ENCODE measurements at regions not wholly inside any gene's neighbourhood (a gene's known extent, or its start where the extent isn't known, plus 50 kb on each side); places are given as distances from the start of the nearest gene placed in this dataset.

- intact Hi-C loops (cut with micrococcal nuclease) (no loop called here), in situ Hi-C loops (cut with MboI) (no loop called here)
- Histone ChIP-seq H3K4me2 (ENCODE audit: insufficient read depth, low read length) (no peak overlapping the region), H2AFZ (ENCODE audit: low read depth, low read length) (no peak overlapping the region), H3K9me3 (replicated peaks; ENCODE audit: control insufficient read depth, insufficient read depth, low read depth, low read length) (no peaks in the 10 kb centered on the region), H3K4me1 (replicated peaks in 1 of 2; ENCODE audit: control insufficient read depth in 2 of 2, insufficient read depth in 2 of 2, low read length in 2 of 2) (peaks cover 0 to 3% of the 10 kb centered on the region in 2 experiments; a peak in 1 of 5 replicates), H3K4me3 (no peak overlapping the region), H4K20me1 (replicated peaks; ENCODE audit: control insufficient read depth, insufficient read depth, low read length) (no peaks in the 10 kb centered on the region), H3K27me3 (ENCODE audit: control insufficient read depth in 2 of 2, insufficient read depth in 2 of 2, low read length in 2 of 2) (peaks cover 3 to 8% of the 10 kb centered on the region in 2 experiments; a peak in 3 of 5 replicates), H3K79me2 (ENCODE audit: control insufficient read depth, insufficient read depth, low read length) (no peaks in the 10 kb centered on the region), H3K27ac (ENCODE audit: extremely low read depth, low read depth, low read length) (no peak overlapping the region), H3K9ac (ENCODE audit: insufficient read depth in 1 of 2, low read depth in 2 of 2, low read length in 2 of 2) (no peak overlapping the region), H3K9me1 (ENCODE audit: control insufficient read depth, insufficient read depth, low read length) (peaks cover 4% of the 10 kb centered on the region), H3K36me3 (ENCODE audit: control insufficient read depth, insufficient read depth, low read length) (no peaks in the 10 kb centered on the region)
- no TSS peak for BruUV-seq (replicated peaks)
- ATAC-seq (no peak), FAIRE-seq (no peak), DNase-seq (ENCODE audit: extremely low read depth in 1 of 4, low spot score in 3 of 4) (no peak)
- CTCF ChIA-PET (ENCODE audit: low intra/inter-chr PET ratio) = no interaction called here
- 0% methylated on average over 1 of the region's 1 CpG for WGBS (ENCODE audit: insufficient coverage, low coverage, missing lambda C conversion rate)
- POLR2A ChIA-PET = no interaction called here
- TF ChIP-seq ZBTB9 (CRISPR knock-in tag; IDR thresholded peaks at IDR 0.05) (no peak), SMARCE1 (IDR thresholded peaks at IDR 0.05) (no peak), ZKSCAN8 (CRISPR knock-in tag; IDR thresholded peaks at IDR 0.05) (no peak), ZBTB12 (CRISPR knock-in tag; IDR thresholded peaks at IDR 0.05) (no peak), ZHX1 (conservative IDR thresholded peaks at IDR 0.05; ENCODE audit: low read length) (no peak), HMGN3 (IDR thresholded peaks at IDR 0.05; ENCODE audit: borderline replicate concordance, extremely low read depth, insufficient read length, low read depth, low read length) (no peak), ZFX (CRISPR knock-in tag; IDR thresholded peaks at IDR 0.05) (no peak), NR2C2 (CRISPR knock-in tag; IDR thresholded peaks at IDR 0.05) (no peak), NR2C2 (tag; IDR thresholded peaks at IDR 0.05) (no peak), SIN3B (IDR thresholded peaks at IDR 0.05; ENCODE audit: low read depth) (no peak), XRCC4 (IDR thresholded peaks at IDR 0.05; ENCODE audit: extremely low read depth, insufficient read depth, insufficient read length) (no peak), ZNF507 (tag; conservative IDR thresholded peaks at IDR 0.05) (no peak), ZNF174 (CRISPR knock-in tag; IDR thresholded peaks at IDR 0.05) (no peak), ZNF449 (CRISPR knock-in tag; IDR thresholded peaks at IDR 0.05) (no peak), TEAD1 (CRISPR knock-in tag; IDR thresholded peaks at IDR 0.05) (no peak), KDM1A (IDR thresholded peaks at IDR 0.05) (no peak), SETDB1 (IDR thresholded peaks at IDR 0.05; ENCODE audit: low read length) (no peak), KHSRP (IDR thresholded peaks at IDR 0.05) (no peak), FOXA3 (CRISPR knock-in tag; conservative IDR thresholded peaks at IDR 0.05 in 1 of 2, IDR thresholded peaks at IDR 0.05 in 1 of 2) (no peak)
Observed at GRCh38 chr2:72077702-72078169, 69.9 kb downstream of the CYP26B1 start.

Measured in K562 (cell line).